IPS-NIHi7 (cell line): ENCODE measurements at regions not wholly inside any gene's neighbourhood (a gene's known extent, or its start where the extent isn't known, plus 50 kb on each side); places are given as distances from the start of the nearest gene placed in this dataset.

Experiments
- DNase-seq: peaks from one replicate; pipeline ENCODE4 v3.0.0; 2012; ENCODE audit warnings: mixed read lengths; ENCODE audit errors: extremely low spot score

GRCh38 chr14:51513281-51513680, 138.4 kb upstream of the FRMD6 start:
- no peak for DNase-seq

- DNase-seq, result no peak
Measured at GRCh38 chr14:51513933-51514332, 137.8 kb upstream of the FRMD6 start.

- DNase-seq, result no peak
Measured at GRCh38 chr14:51515611-51516010, 136.1 kb upstream of the FRMD6 start.

GRCh38 chr14:51516706-51517395, 134.9 kb upstream of the FRMD6 start:
- DNase-seq, result no peak

GRCh38 chr14:51518280-51518679, 133.4 kb upstream of the FRMD6 start:
- no peak for DNase-seq

GRCh38 chr14:51518711-51519110, 133.0 kb upstream of the FRMD6 start:
- DNase-seq, result no peak

- DNase-seq, result no peak
Measured at GRCh38 chr14:51520087-51520486, 131.6 kb upstream of the FRMD6 start.

GRCh38 chr14:51521764-51522163, 129.9 kb upstream of the FRMD6 start:
- DNase-seq, result no peak

GRCh38 chr14:51523243-51523642, 128.5 kb upstream of the FRMD6 start:
- no peak for DNase-seq

GRCh38 chr14:51525739-51526138, 126.0 kb upstream of the FRMD6 start:
- no peak for DNase-seq

GRCh38 chr14:51527073-51527472, 124.6 kb upstream of the FRMD6 start:
- no peak for DNase-seq

- no peak for DNase-seq
Measured at GRCh38 chr14:51529736-51530135, 122.0 kb upstream of the FRMD6 start.

- no peak for DNase-seq
Measured at GRCh38 chr14:51533160-51533559, 118.5 kb upstream of the FRMD6 start.

- no peak for DNase-seq
Measured at GRCh38 chr14:51533872-51534553, 117.7 kb upstream of the FRMD6 start.

GRCh38 chr14:51534610-51535011, 117.1 kb upstream of the FRMD6 start:
- no peak for DNase-seq

GRCh38 chr14:51535443-51536044, 116.2 kb upstream of the FRMD6 start:
- DNase-seq, result no peak

- DNase-seq, result no peak
Measured at GRCh38 chr14:51538973-51539372, 112.7 kb upstream of the FRMD6 start.

- peak; percentile 47 for DNase-seq
Measured at GRCh38 chr14:51539571-51540037, 112.1 kb upstream of the FRMD6 start.

- DNase-seq, result no peak
Measured at GRCh38 chr14:51540364-51540763, 111.3 kb upstream of the FRMD6 start.

- no peak for DNase-seq
Measured at GRCh38 chr14:51544471-51544870, 107.2 kb upstream of the FRMD6 start.

GRCh38 chr14:51544901-51545300, 106.8 kb upstream of the FRMD6 start:
- no peak for DNase-seq

GRCh38 chr14:51545396-51545795, 106.3 kb upstream of the FRMD6 start:
- DNase-seq, result no peak

- DNase-seq, result no peak
Measured at GRCh38 chr14:51546099-51546498, 105.6 kb upstream of the FRMD6 start.
